GM23338 (cell line): ENCODE measurements at regions not wholly inside any gene's neighbourhood (a gene's known extent, or its start where the extent isn't known, plus 50 kb on each side); places are given as distances from the start of the nearest gene placed in this dataset.
A peak's percentile ranks its signal among the peaks of the same experiment; 100 is the strongest.

ENCODE experiments used
- ATAC-seq: fragments of 200-7000 bp; cut with Tn5 transposase; 3 replicates; pipeline ENCODE4 v1.9.1; 2020
- DNase-seq: peaks from one replicate; pipeline ENCODE4 v3.0.0-alpha.2; 2015; ENCODE audit warnings: low spot score
- H2AFZ ChIP-seq: fragments of 200-600 bp; sonication (generic); 2 replicates; pipeline ENCODE4 v1.8.0; 2016; ENCODE audit warnings: antibody characterized with exemption, mild to moderate bottlenecking, moderate library complexity
- H3F3A ChIP-seq: fragments of 200-600 bp; sonication (generic); replicated peaks from 2 replicates; pipeline ENCODE4 v1.8.0; 2017; ENCODE audit warnings: antibody characterized with exemption, mixed run types, low read depth
- H3K27ac ChIP-seq: fragments of 200-600 bp; sonication (generic); 2 replicates; pipeline ENCODE4 v1.6.1; 2016; ENCODE audit warnings: low read depth
- H3K27me3 ChIP-seq: fragments of 200-600 bp; sonication (generic); 2 replicates; pipeline ENCODE4 v1.8.0; 2016; ENCODE audit warnings: mild to moderate bottlenecking, mixed run types, moderate library complexity; ENCODE audit not compliant: insufficient read depth
- H3K36me3 ChIP-seq: fragments of 200-600 bp; sonication (generic); 2 replicates; pipeline ENCODE4 v1.8.0; 2016; ENCODE audit warnings: mild to moderate bottlenecking; ENCODE audit not compliant: insufficient read depth
- H3K4me1 ChIP-seq: fragments of 200-600 bp; sonication (generic); 2 replicates; pipeline ENCODE4 v1.8.0; 2016; ENCODE audit warnings: mild to moderate bottlenecking, moderate library complexity; ENCODE audit not compliant: insufficient read depth
- H3K4me2 ChIP-seq: fragments of 200-600 bp; sonication (generic); 2 replicates; pipeline ENCODE4 v1.7.1; 2017; ENCODE audit warnings: mixed run types
- H3K4me3 ChIP-seq: fragments of 200-600 bp; sonication (generic); 2 replicates; pipeline ENCODE4 v1.6.1; 2016; ENCODE audit warnings: mixed run types
- H3K79me2 ChIP-seq: fragments of 200-600 bp; sonication (generic); replicated peaks from 2 replicates; pipeline ENCODE4 v1.8.0; 2017; ENCODE audit warnings: mild to moderate bottlenecking; ENCODE audit not compliant: insufficient read depth
- H3K9me2 ChIP-seq: fragments of 200-600 bp; sonication (generic); 2 replicates; pipeline ENCODE4 v1.8.0; 2017; ENCODE audit not compliant: insufficient read depth
- H4K20me1 ChIP-seq: fragments of 200-600 bp; sonication (generic); replicated peaks from 2 replicates; pipeline ENCODE4 v1.8.0; 2017; ENCODE audit warnings: mild to moderate bottlenecking; ENCODE audit not compliant: insufficient read depth
- H3K27ac Mint-ChIP-seq: 2 replicates; pipeline ENCODE4 v1.8.0; 2020; ENCODE audit warnings: inconsistent platforms, mild to moderate bottlenecking, moderate library complexity, mixed read lengths
- H3K27me3 Mint-ChIP-seq: 3 replicates; pipeline ENCODE4 v1.8.0; 2022; ENCODE audit warnings: low read depth, mild to moderate bottlenecking, moderate library complexity, mixed read lengths, inconsistent platforms; ENCODE audit not compliant: insufficient read depth, poor library complexity
- H3K36me3 Mint-ChIP-seq: 3 replicates; pipeline ENCODE4 v1.8.0; 2021; ENCODE audit warnings: low read depth, mild to moderate bottlenecking, inconsistent platforms, moderate library complexity, mixed read lengths
- H3K4me1 Mint-ChIP-seq: 3 replicates; pipeline ENCODE4 v1.8.0; 2020; ENCODE audit warnings: mild to moderate bottlenecking, inconsistent platforms, mixed read lengths
- H3K4me3 Mint-ChIP-seq: 3 replicates; pipeline ENCODE4 v1.8.0; 2021; ENCODE audit warnings: moderate library complexity, mild to moderate bottlenecking, inconsistent platforms, mixed read lengths
- H3K9me3 Mint-ChIP-seq: 3 replicates; pipeline ENCODE4 v1.8.0; 2020; ENCODE audit warnings: moderate library complexity, mild to moderate bottlenecking, inconsistent platforms, mixed read lengths
- CREB1 ChIP-seq: fragments of 250-450 bp; sonication (Bioruptor Pico); IDR thresholded peaks from 2 replicates; pipeline ENCODE4 v1.5.0; 2020; ENCODE audit warnings: low read depth, mild to moderate bottlenecking, moderate library complexity
- EZH2phosphoT487 ChIP-seq: fragments of 200-600 bp; sonication (generic); IDR thresholded peaks from one replicate; pipeline ENCODE4 v1.8.1; 2018; ENCODE audit warnings: antibody characterized with exemption; ENCODE audit not compliant: unreplicated experiment
- NANOG ChIP-seq: IDR thresholded peaks from 2 replicates; pipeline ENCODE4 v1.6.1; 2016; ENCODE audit warnings: antibody characterized with exemption, borderline replicate concordance
- POLR2AphosphoS5 ChIP-seq: IDR thresholded peaks from 2 replicates; pipeline ENCODE4 v1.6.1; 2016; ENCODE audit warnings: antibody characterized with exemption, low read depth
- STAT1 ChIP-seq: IDR thresholded peaks from one replicate; pipeline ENCODE4 v1.6.1; 2016; ENCODE audit warnings: antibody characterized with exemption; ENCODE audit not compliant: unreplicated experiment
- ZNF331 ChIP-seq: fragments of 250-450 bp; sonication (Bioruptor Pico); IDR thresholded peaks from 2 replicates; pipeline ENCODE4 v1.5.0; 2020; ENCODE audit warnings: low read depth, mild to moderate bottlenecking, moderate library complexity
- TF ChIP-seq, protein P1 (sequence below): fragments of 250-450 bp; sonication (Bioruptor Pico); IDR thresholded peaks from 2 replicates; pipeline ENCODE4 v1.5.0; 2020; ENCODE audit warnings: mild to moderate bottlenecking, moderate library complexity
- TF ChIP-seq, protein P2 (sequence below): IDR thresholded peaks from 2 replicates; pipeline ENCODE4 v1.6.1; 2016; ENCODE audit warnings: antibody characterized with exemption
- TF ChIP-seq, protein P3 (sequence below): IDR thresholded peaks from one replicate; pipeline ENCODE4 v1.6.1; 2018; ENCODE audit warnings: antibody characterized with exemption; ENCODE audit not compliant: unreplicated experiment

DNA sequence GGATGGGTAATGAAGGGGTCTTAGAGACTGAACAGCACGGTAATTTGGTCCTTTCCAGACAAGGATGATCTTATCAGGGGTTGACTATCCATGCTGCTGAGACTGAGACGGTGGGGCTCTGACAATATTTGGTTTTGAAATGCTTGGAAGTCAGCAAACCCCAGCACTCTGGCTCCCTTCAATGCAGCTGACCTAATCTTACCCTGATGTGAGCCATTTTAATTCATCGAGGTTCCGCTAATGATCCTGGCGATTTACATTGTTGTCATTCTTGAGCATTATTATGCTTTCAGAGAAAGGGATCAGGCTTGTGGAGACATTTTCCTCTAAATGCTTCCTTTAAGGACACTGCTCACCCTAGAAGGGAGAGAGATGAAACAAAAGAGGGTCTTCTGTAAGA, 114.6 kb upstream of the BMPER start (continued):
- TF ChIP-seq, protein P1, sequence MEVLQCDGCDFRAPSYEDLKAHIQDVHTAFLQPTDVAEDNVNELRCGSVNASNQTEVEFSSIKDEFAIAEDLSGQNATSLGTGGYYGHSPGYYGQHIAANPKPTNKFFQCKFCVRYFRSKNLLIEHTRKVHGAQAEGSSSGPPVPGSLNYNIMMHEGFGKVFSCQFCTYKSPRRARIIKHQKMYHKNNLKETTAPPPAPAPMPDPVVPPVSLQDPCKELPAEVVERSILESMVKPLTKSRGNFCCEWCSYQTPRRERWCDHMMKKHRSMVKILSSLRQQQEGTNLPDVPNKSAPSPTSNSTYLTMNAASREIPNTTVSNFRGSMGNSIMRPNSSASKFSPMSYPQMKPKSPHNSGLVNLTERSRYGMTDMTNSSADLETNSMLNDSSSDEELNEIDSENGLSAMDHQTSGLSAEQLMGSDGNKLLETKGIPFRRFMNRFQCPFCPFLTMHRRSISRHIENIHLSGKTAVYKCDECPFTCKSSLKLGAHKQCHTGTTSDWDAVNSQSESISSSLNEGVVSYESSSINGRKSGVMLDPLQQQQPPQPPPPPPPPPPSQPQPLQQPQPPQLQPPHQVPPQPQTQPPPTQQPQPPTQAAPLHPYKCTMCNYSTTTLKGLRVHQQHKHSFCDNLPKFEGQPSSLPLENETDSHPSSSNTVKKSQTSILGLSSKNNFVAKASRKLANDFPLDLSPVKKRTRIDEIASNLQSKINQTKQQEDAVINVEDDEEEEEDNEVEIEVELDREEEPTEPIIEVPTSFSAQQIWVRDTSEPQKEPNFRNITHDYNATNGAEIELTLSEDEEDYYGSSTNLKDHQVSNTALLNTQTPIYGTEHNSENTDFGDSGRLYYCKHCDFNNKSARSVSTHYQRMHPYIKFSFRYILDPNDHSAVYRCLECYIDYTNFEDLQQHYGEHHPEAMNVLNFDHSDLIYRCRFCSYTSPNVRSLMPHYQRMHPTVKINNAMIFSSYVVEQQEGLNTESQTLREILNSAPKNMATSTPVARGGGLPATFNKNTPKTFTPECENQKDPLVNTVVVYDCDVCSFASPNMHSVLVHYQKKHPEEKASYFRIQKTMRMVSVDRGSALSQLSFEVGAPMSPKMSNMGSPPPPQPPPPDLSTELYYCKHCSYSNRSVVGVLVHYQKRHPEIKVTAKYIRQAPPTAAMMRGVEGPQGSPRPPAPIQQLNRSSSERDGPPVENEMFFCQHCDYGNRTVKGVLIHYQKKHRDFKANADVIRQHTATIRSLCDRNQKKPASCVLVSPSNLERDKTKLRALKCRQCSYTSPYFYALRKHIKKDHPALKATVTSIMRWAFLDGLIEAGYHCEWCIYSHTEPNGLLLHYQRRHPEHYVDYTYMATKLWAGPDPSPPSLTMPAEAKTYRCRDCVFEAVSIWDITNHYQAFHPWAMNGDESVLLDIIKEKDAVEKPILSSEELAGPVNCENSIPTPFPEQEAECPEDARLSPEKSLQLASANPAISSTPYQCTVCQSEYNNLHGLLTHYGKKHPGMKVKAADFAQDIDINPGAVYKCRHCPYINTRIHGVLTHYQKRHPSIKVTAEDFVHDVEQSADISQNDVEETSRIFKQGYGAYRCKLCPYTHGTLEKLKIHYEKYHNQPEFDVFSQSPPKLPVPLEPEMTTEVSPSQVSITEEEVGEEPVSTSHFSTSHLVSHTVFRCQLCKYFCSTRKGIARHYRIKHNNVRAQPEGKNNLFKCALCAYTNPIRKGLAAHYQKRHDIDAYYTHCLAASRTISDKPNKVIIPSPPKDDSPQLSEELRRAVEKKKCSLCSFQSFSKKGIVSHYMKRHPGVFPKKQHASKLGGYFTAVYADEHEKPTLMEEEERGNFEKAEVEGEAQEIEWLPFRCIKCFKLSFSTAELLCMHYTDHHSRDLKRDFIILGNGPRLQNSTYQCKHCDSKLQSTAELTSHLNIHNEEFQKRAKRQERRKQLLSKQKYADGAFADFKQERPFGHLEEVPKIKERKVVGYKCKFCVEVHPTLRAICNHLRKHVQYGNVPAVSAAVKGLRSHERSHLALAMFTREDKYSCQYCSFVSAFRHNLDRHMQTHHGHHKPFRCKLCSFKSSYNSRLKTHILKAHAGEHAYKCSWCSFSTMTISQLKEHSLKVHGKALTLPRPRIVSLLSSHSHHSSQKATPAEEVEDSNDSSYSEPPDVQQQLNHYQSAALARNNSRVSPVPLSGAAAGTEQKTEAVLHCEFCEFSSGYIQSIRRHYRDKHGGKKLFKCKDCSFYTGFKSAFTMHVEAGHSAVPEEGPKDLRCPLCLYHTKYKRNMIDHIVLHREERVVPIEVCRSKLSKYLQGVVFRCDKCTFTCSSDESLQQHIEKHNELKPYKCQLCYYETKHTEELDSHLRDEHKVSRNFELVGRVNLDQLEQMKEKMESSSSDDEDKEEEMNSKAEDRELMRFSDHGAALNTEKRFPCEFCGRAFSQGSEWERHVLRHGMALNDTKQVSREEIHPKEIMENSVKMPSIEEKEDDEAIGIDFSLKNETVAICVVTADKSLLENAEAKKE (CRISPR knock-in tag) = 0 out of 2 replicates have a peak, but pooled peaks have one; percentile 5
- TF ChIP-seq, protein P2, sequence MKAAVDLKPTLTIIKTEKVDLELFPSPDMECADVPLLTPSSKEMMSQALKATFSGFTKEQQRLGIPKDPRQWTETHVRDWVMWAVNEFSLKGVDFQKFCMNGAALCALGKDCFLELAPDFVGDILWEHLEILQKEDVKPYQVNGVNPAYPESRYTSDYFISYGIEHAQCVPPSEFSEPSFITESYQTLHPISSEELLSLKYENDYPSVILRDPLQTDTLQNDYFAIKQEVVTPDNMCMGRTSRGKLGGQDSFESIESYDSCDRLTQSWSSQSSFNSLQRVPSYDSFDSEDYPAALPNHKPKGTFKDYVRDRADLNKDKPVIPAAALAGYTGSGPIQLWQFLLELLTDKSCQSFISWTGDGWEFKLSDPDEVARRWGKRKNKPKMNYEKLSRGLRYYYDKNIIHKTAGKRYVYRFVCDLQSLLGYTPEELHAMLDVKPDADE = no peak
- TF ChIP-seq STAT1 = no peak
- no peak for TF ChIP-seq POLR2AphosphoS5
- no peak for TF ChIP-seq ZNF331 (CRISPR knock-in tag)
- TF ChIP-seq NANOG = peak; percentile 30; the same call in 1 of the 2 replicates

DNA sequence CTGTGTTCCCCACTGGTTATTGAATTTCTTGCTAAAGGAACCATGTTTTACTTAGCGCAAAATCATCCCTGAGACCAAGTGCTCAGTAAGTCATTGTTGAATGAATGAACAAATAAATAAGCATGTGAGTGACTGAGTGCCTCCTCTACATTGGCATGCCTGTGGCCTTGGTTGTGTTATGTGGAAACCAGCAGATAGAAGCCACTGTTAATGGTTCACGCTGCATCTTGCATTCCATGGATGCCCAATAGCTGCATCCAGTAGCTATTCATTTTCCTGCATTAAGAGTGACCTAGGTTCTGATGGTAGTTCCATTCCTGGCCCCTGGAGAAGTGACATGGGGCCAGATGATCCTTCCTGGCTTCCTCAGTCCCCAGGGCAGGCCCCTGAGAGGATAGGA, 113.3 kb upstream of the BMPER start:
- Mint-ChIP-seq H3K27me3 (peaks cover 3% of the 10 kb centered on the region), H3K4me3 (no peak overlapping the region), H3K36me3 (peaks cover 2% of the 10 kb centered on the region; the same call in 1 of the 3 replicates), H3K27ac (no peak overlapping the region), H3K9me3 (peaks cover 2% of the 10 kb centered on the region), H3K4me1 (peaks cover 20% of the 10 kb centered on the region)
- H3K79me2 ChIP-seq = no peaks in the 10 kb centered on the region
- H3K36me3 ChIP-seq = no peaks in the 10 kb centered on the region
- no peaks in the 10 kb centered on the region for H3K27me3 ChIP-seq
- no peak overlapping the region for H3K27ac ChIP-seq
- TF ChIP-seq STAT1 = no peak
- TF ChIP-seq, protein P3, sequence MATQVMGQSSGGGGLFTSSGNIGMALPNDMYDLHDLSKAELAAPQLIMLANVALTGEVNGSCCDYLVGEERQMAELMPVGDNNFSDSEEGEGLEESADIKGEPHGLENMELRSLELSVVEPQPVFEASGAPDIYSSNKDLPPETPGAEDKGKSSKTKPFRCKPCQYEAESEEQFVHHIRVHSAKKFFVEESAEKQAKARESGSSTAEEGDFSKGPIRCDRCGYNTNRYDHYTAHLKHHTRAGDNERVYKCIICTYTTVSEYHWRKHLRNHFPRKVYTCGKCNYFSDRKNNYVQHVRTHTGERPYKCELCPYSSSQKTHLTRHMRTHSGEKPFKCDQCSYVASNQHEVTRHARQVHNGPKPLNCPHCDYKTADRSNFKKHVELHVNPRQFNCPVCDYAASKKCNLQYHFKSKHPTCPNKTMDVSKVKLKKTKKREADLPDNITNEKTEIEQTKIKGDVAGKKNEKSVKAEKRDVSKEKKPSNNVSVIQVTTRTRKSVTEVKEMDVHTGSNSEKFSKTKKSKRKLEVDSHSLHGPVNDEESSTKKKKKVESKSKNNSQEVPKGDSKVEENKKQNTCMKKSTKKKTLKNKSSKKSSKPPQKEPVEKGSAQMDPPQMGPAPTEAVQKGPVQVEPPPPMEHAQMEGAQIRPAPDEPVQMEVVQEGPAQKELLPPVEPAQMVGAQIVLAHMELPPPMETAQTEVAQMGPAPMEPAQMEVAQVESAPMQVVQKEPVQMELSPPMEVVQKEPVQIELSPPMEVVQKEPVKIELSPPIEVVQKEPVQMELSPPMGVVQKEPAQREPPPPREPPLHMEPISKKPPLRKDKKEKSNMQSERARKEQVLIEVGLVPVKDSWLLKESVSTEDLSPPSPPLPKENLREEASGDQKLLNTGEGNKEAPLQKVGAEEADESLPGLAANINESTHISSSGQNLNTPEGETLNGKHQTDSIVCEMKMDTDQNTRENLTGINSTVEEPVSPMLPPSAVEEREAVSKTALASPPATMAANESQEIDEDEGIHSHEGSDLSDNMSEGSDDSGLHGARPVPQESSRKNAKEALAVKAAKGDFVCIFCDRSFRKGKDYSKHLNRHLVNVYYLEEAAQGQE = no peak
- no peak for TF ChIP-seq NANOG
- TF ChIP-seq CREB1 (CRISPR knock-in tag) = no peak
- no peak for TF ChIP-seq ZNF331 (CRISPR knock-in tag)
- no peak for TF ChIP-seq POLR2AphosphoS5
- no peak for TF ChIP-seq EZH2phosphoT487
- ATAC-seq = no peak
- H3K9me2 ChIP-seq = peaks cover 12% of the 10 kb centered on the region
- H3K4me3 ChIP-seq = no peak overlapping the region
- H3F3A ChIP-seq = no peaks in the 10 kb centered on the region
- no peak for DNase-seq
- H3K4me2 ChIP-seq = no peak overlapping the region
- H3K4me1 ChIP-seq = peaks cover 24% of the 10 kb centered on the region
- H4K20me1 ChIP-seq = no peaks in the 10 kb centered on the region
- H2AFZ ChIP-seq = no peak overlapping the region
